Right ventricle myocardium superior (tissue), 1 donor: ENCODE measurements at regions not wholly inside any gene's neighbourhood (a gene's known extent, or its start where the extent isn't known, plus 50 kb on each side); places are given as distances from the start of the nearest gene placed in this dataset.
"Not testable (repeated sequence)": the region's sequence is repeated elsewhere in the genome, so short reads cannot be mapped to it uniquely, and the experiment has no call there.

Source experiments
- ATAC-seq: fragments of 200-7000 bp; cut with Tn5 transposase; one replicate; pipeline ENCODE4 v1.9.1; 2020; ENCODE audit warnings: mild to moderate bottlenecking; ENCODE audit not compliant: poor library complexity
- DNase-seq: peaks from one replicate; pipeline ENCODE4 v3.0.0-alpha.2; 2020
- intact Hi-C: fragments of 100-400 bp; cut with DNase I; formaldehyde crosslinking; loops from one replicate; pipeline ENCODE4 v1.11.2; 2022
- donor health status: DM: no; HTN: yes; CAD: no; lungs with severe emphysema.

- no peak for DNase-seq
- ATAC-seq, result no peak
- intact Hi-C loops, result no loop called here
These were observed 615.4 kb upstream of the ZFP42 start for GRCh38 chr4:187380181-187380581.

GRCh38 chr4:187383181-187383580 is 612.4 kb upstream of the ZFP42 start:
- no peak for DNase-seq
- intact Hi-C loops, result no loop called here
- no peak for ATAC-seq

GRCh38 chr4:187387739-187388138 is 607.8 kb upstream of the ZFP42 start:
- DNase-seq, result no peak
- intact Hi-C loops, result no loop called here
- no peak for ATAC-seq

GRCh38 chr4:187389420-187389819 is 606.2 kb upstream of the ZFP42 start:
- DNase-seq (no peak), ATAC-seq (no peak)
- intact Hi-C loops, result no loop called here

- no peak for DNase-seq
- ATAC-seq, result no peak
- intact Hi-C loops, result no loop called here
These were observed 604.9 kb upstream of the ZFP42 start for GRCh38 chr4:187390646-187391045.

- intact Hi-C loops, result no loop called here
- ATAC-seq, result no peak
These were observed 601.8 kb upstream of the ZFP42 start for GRCh38 chr4:187393531-187394344.

GRCh38 chr4:187396106-187396505 is 599.5 kb upstream of the ZFP42 start:
- intact Hi-C loops, result no loop called here
- no peak for DNase-seq
- no peak for ATAC-seq

More at GRCh38 chr4:187393531-187394344, 601.8 kb upstream of the ZFP42 start:
- DNase-seq, result no peak

GRCh38 chr4:187408447-187408846 is 587.1 kb upstream of the ZFP42 start:
- DNase-seq, ATAC-seq, intact Hi-C loops: not testable (repeated sequence)

- intact Hi-C loops, result no loop called here
- DNase-seq, result no peak
- ATAC-seq, result no peak
These were observed 581.8 kb upstream of the ZFP42 start for GRCh38 chr4:187413564-187414358.

GRCh38 chr4:187414716-187415115 is 580.9 kb upstream of the ZFP42 start:
- intact Hi-C loops, result no loop called here

GRCh38 chr4:187415231-187415630 is 580.3 kb upstream of the ZFP42 start:
- intact Hi-C loops, result no loop called here
- ATAC-seq, result peak; percentile 51

More at GRCh38 chr4:187414716-187415115, 580.9 kb upstream of the ZFP42 start:
- no peak for DNase-seq
- no peak for ATAC-seq

GRCh38 chr4:187416216-187416615 is 579.4 kb upstream of the ZFP42 start:
- DNase-seq, result no peak
- peak; percentile 15 for ATAC-seq
- intact Hi-C loops, result no loop called here

More at GRCh38 chr4:187415231-187415630, 580.3 kb upstream of the ZFP42 start:
- no peak for DNase-seq

GRCh38 chr4:187417721-187418120 is 577.9 kb upstream of the ZFP42 start:
- DNase-seq (no peak), ATAC-seq (no peak)
- intact Hi-C loops, result no loop called here

- no peak for ATAC-seq
- no peak for DNase-seq
- intact Hi-C loops, result no loop called here
These were observed 572.9 kb upstream of the ZFP42 start for GRCh38 chr4:187422655-187423054.

- intact Hi-C loops, result no loop called here
- DNase-seq (no peak), ATAC-seq (no peak)
These were observed 570.9 kb upstream of the ZFP42 start for GRCh38 chr4:187424636-187425035.

- no peak for ATAC-seq
- intact Hi-C loops, result no loop called here
These were observed 569.1 kb upstream of the ZFP42 start for GRCh38 chr4:187426511-187426910.

GRCh38 chr4:187432310-187432709 is 563.3 kb upstream of the ZFP42 start:
- DNase-seq (no peak), ATAC-seq (no peak)
- intact Hi-C loops, result no loop called here

More at GRCh38 chr4:187426511-187426910, 569.1 kb upstream of the ZFP42 start:
- DNase-seq, result no peak

GRCh38 chr4:187433141-187433540 is 562.4 kb upstream of the ZFP42 start:
- intact Hi-C loops, result no loop called here
- DNase-seq (no peak), ATAC-seq (no peak)

GRCh38 chr4:187436251-187436650 is 559.3 kb upstream of the ZFP42 start:
- intact Hi-C loops, result no loop called here
- ATAC-seq (no peak), DNase-seq (no peak)

- intact Hi-C loops, result no loop called here
- no peak for DNase-seq
- ATAC-seq, result no peak
These were observed 551.5 kb upstream of the ZFP42 start for GRCh38 chr4:187444061-187444460.
